Chondrocyte (in vitro differentiated cells): ENCODE measurements at regions not wholly inside any gene's neighbourhood (a gene's known extent, or its start where the extent isn't known, plus 50 kb on each side); places are given as distances from the start of the nearest gene placed in this dataset.
"Not testable (repeated sequence)": the region's sequence is repeated elsewhere in the genome, so short reads cannot be mapped to it uniquely, and the experiment has no call there.

Experiments
- DNase-seq: peaks from one replicate; pipeline ENCODE4 v3.0.0; 2021; ENCODE audit warnings: mixed read lengths, low spot score
- H3K27ac Mint-ChIP-seq: one replicate; pipeline ENCODE4 v1.8.0; 2021; ENCODE audit warnings: mild to moderate bottlenecking, moderate library complexity, mixed read lengths; ENCODE audit not compliant: unreplicated experiment
- H3K27me3 Mint-ChIP-seq: 2 replicates; pipeline ENCODE4 v1.8.0; 2021; ENCODE audit warnings: low read depth, mixed read lengths
- H3K36me3 Mint-ChIP-seq: 2 replicates; pipeline ENCODE4 v1.8.0; 2021; ENCODE audit warnings: low read depth, mixed read lengths
- H3K4me1 Mint-ChIP-seq: 2 replicates; pipeline ENCODE4 v1.8.0; 2021; ENCODE audit warnings: low read depth, mild to moderate bottlenecking, mixed read lengths
- H3K4me3 Mint-ChIP-seq: one replicate; pipeline ENCODE4 v1.8.0; 2021; ENCODE audit warnings: mild to moderate bottlenecking, moderate library complexity, mixed read lengths; ENCODE audit not compliant: unreplicated experiment
- H3K9me3 Mint-ChIP-seq: 2 replicates; pipeline ENCODE4 v1.8.0; 2021; ENCODE audit warnings: low read depth, mixed read lengths
- CTCF ChIP-seq: fragments of 200-600 bp; sonication (generic); IDR thresholded peaks from 2 replicates; pipeline ENCODE4 v1.5.0; 2021; ENCODE audit warnings: antibody characterized with exemption, mild to moderate bottlenecking, moderate library complexity

- TF ChIP-seq CTCF: no peak
- Mint-ChIP-seq H3K4me3 (no peak overlapping the region), H3K36me3 (no peaks in the 10 kb centered on the region)
These were observed 155.4 kb upstream of the GOT2 start for GRCh38 chr16:58889516-58889915.

GRCh38 chr16:58885528-58886170 lies 151.5 kb upstream of the GOT2 start:
- Mint-ChIP-seq H3K4me3 (no peak overlapping the region), H3K36me3 (no peaks in the 10 kb centered on the region), H3K4me1 (no peaks in the 10 kb centered on the region), H3K27me3 (peaks cover 7% of the 10 kb centered on the region), H3K27ac (no peak overlapping the region), H3K9me3 (no peaks in the 10 kb centered on the region)
- no peak for DNase-seq
- no peak for TF ChIP-seq CTCF

More at GRCh38 chr16:58889516-58889915, 155.4 kb upstream of the GOT2 start:
- Mint-ChIP-seq H3K4me1 (no peaks in the 10 kb centered on the region), H3K27ac (no peak overlapping the region), H3K9me3 (peaks cover 5% of the 10 kb centered on the region), H3K27me3 (peaks cover 4% of the 10 kb centered on the region)
- DNase-seq: no peak

- no peak overlapping the region for H3K27ac Mint-ChIP-seq
- no peak for TF ChIP-seq CTCF
- no peaks in the 10 kb centered on the region for H3K36me3 Mint-ChIP-seq
- H3K4me3 Mint-ChIP-seq: no peak overlapping the region
- H3K27me3 Mint-ChIP-seq: peaks cover 5% of the 10 kb centered on the region
- peaks cover 5% of the 10 kb centered on the region for H3K9me3 Mint-ChIP-seq
- H3K4me1 Mint-ChIP-seq: no peaks in the 10 kb centered on the region
- no peak for DNase-seq
These were observed 150.0 kb upstream of the GOT2 start for GRCh38 chr16:58884141-58884540.

DNA sequence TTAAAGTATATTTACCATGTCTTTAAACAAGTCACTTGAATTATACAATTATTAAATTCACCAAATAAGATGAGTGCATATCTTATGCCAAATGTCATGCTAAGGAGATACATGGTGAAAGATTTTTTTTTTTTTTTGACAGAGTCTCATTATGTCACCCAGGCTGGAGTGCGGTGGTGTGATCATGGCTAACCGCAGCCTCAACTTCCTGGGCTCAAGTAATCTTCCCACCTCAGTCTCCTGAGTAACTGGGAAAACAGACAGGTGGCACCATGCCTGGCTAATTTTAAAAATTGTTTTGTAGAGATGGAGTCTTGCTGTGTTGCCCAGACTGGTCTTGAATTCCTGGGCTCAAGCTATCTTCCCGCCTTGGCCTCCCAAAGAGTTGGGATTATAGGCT lies 149.0 kb upstream of the GOT2 start:
- no peaks in the 10 kb centered on the region for H3K36me3 Mint-ChIP-seq
- H3K4me3 Mint-ChIP-seq: no peak overlapping the region
- H3K9me3 Mint-ChIP-seq: peaks cover 10% of the 10 kb centered on the region
- H3K27ac Mint-ChIP-seq: no peak overlapping the region
- no peak for DNase-seq
- TF ChIP-seq CTCF: no peak
- peaks cover 5% of the 10 kb centered on the region for H3K27me3 Mint-ChIP-seq
- H3K4me1 Mint-ChIP-seq: no peaks in the 10 kb centered on the region

- no peaks in the 10 kb centered on the region for H3K36me3 Mint-ChIP-seq
- no peak for DNase-seq
- peaks cover 5% of the 10 kb centered on the region for H3K27me3 Mint-ChIP-seq
- H3K9me3 Mint-ChIP-seq: peaks cover 17% of the 10 kb centered on the region
- no peaks in the 10 kb centered on the region for H3K4me1 Mint-ChIP-seq
- no peak overlapping the region for H3K4me3 Mint-ChIP-seq
- H3K27ac Mint-ChIP-seq: no peak overlapping the region
- no peak for TF ChIP-seq CTCF
These were observed 148.2 kb upstream of the GOT2 start for GRCh38 chr16:58882292-58882691.

DNA sequence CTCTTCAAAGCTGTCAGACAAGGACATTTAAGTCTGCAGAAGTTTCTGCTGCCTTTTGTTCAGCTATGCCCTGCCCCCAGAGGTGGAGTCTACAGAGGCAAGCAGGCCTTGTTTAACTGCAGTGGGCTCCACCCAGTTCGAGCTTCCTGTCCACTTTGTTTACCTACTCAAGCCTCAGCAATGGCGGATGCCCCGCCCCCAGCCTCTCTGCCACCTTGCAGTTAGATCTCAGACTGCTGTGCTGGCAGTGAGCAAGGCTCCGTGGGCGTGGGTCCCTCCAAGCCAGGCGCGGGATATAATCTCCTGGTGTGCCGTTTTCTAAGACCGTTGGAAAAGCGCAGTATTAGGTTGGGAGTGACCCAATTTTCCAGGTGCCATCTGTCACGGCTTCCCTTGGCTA lies 144.5 kb upstream of the GOT2 start:
- H3K4me1 Mint-ChIP-seq, H3K27me3 Mint-ChIP-seq, H3K27ac Mint-ChIP-seq, DNase-seq, H3K4me3 Mint-ChIP-seq, H3K36me3 Mint-ChIP-seq: not testable (repeated sequence)
- H3K9me3 Mint-ChIP-seq: peaks cover 28% of the 10 kb centered on the region
